IMR-90 (cell line): ENCODE measurements at regions not wholly inside any gene's neighbourhood (a gene's known extent, or its start where the extent isn't known, plus 50 kb on each side); places are given as distances from the start of the nearest gene placed in this dataset.

Experiments used
- ATAC-seq: fragments of 200-7000 bp; cut with Tn5 transposase; 2 replicates; pipeline ENCODE4 v1.9.1; 2020; ENCODE audit warnings: low read depth, mild to moderate bottlenecking, moderate library complexity
- BruUV-seq: library from RNA; stranded (reverse); fragments of 400-500 nt; replicated peaks from 2 replicates; lab custom pipeline; 2021; lab: Mats Ljungman, UMichigan
- CTCF ChIA-PET: fragments of 300-600 bp; formaldehyde crosslinking; extraction: SDS; loops from one replicate; lab custom pipeline; 2021; ENCODE audit warnings: antibody characterized with exemption; lab: Yijun Ruan, JAX
- POLR2A ChIA-PET: fragments of 300-600 bp; sonication (Branson Sonifier 250); formaldehyde crosslinking; loops from one replicate; lab custom pipeline; 2022; ENCODE audit warnings: antibody characterized with exemption; ENCODE audit not compliant: unreplicated experiment; lab: Charles Lee
- DNase-seq: peaks from one replicate; pipeline ENCODE4 v3.0.0; 2013
- H2AFZ ChIP-seq: replicated peaks from 2 replicates; pipeline ENCODE3; 2013; ENCODE audit warnings: low read length, mild to moderate bottlenecking; ENCODE audit not compliant: poor library complexity
- H2AK5ac ChIP-seq: 2 replicates; pipeline ENCODE4 v1.6.1; 2013; ENCODE audit warnings: low read depth, low read length, inconsistent platforms
- H2AK9ac ChIP-seq: replicated peaks from 2 replicates; pipeline ENCODE3; 2013; ENCODE audit warnings: mild to moderate bottlenecking, low read depth, low read length, moderate library complexity; ENCODE audit not compliant: poor library complexity
- H2BK120ac ChIP-seq: 2 replicates; pipeline ENCODE4 v1.6.1; 2013; ENCODE audit warnings: low read depth, low read length, inconsistent platforms
- H2BK15ac ChIP-seq: 3 replicates; pipeline ENCODE4 v1.6.1; 2013; ENCODE audit warnings: low read depth, low read length, inconsistent platforms
- H2BK20ac ChIP-seq: 2 replicates; pipeline ENCODE4 v1.6.1; 2013; ENCODE audit warnings: low read depth, mild to moderate bottlenecking, inconsistent platforms, low read length, moderate library complexity
- H2BK5ac ChIP-seq: 2 replicates; pipeline ENCODE4 v1.6.1; 2013; ENCODE audit warnings: mild to moderate bottlenecking, low read depth, low read length, inconsistent platforms; ENCODE audit not compliant: poor library complexity, severe bottlenecking
- H3K14ac ChIP-seq: replicated peaks from 2 replicates; pipeline ENCODE4 v1.6.1; 2013; ENCODE audit warnings: low read depth, low read length, inconsistent platforms
- H3K18ac ChIP-seq: 2 replicates; pipeline ENCODE4 v1.6.1; 2013; ENCODE audit warnings: low read depth, low read length, control low read depth
- H3K23ac ChIP-seq: 2 replicates; pipeline ENCODE4 v1.6.1; 2013; ENCODE audit warnings: low read depth, low read length, inconsistent platforms
- H3K27ac ChIP-seq: 2 replicates; pipeline ENCODE4 v1.5.1; 2013; ENCODE audit warnings: mild to moderate bottlenecking, control low read depth, low read length; ENCODE audit not compliant: insufficient read depth
- H3K27me3 ChIP-seq: 2 replicates; pipeline ENCODE4 v1.6.1; 2013; ENCODE audit warnings: low read length; ENCODE audit not compliant: control insufficient read depth, insufficient read depth
- H3K36me3 ChIP-seq: 2 replicates; pipeline ENCODE4 v1.6.1; 2013; ENCODE audit warnings: low read length, mixed read lengths; ENCODE audit not compliant: control insufficient read depth, insufficient read depth
- H3K4ac ChIP-seq: 2 replicates; pipeline ENCODE4 v1.6.1; 2013; ENCODE audit warnings: low read depth, low read length, inconsistent platforms
- H3K4me1 ChIP-seq: 2 replicates; pipeline ENCODE4 v1.6.1; 2013; ENCODE audit warnings: low read length, mixed read lengths; ENCODE audit not compliant: control insufficient read depth, insufficient read depth
- H3K4me2 ChIP-seq: 2 replicates; pipeline ENCODE4 v1.6.1; 2013; ENCODE audit warnings: low read depth, mild to moderate bottlenecking, control low read depth, low read length, moderate library complexity
- H3K4me3 ChIP-seq: 2 replicates; pipeline ENCODE4 v1.5.1; 2013; ENCODE audit warnings: low read depth, mild to moderate bottlenecking, control low read depth, low read length, moderate library complexity; ENCODE audit not compliant: insufficient read depth
- H3K56ac ChIP-seq: 2 replicates; pipeline ENCODE4 v1.6.1; 2013; ENCODE audit warnings: low read length, inconsistent platforms; ENCODE audit not compliant: insufficient read depth; ENCODE audit errors: extremely low read depth
- H3K79me1 ChIP-seq, 2 experiments: 2 replicates each; pipeline ENCODE4 v1.6.1; 2013; ENCODE audit warnings: low read length in 2 of 2, inconsistent platforms in 1 of 2, low read depth in 1 of 2
- H3K9ac ChIP-seq: 2 replicates; pipeline ENCODE4 v1.6.1; 2013; ENCODE audit warnings: low read depth, low read length, control low read depth
- H3K9me1 ChIP-seq: 2 replicates; pipeline ENCODE4 v1.6.1; 2013; ENCODE audit warnings: low read length, inconsistent platforms; ENCODE audit not compliant: insufficient read depth
- H3K9me3 ChIP-seq: 2 replicates; pipeline ENCODE4 v1.6.1; 2013; ENCODE audit warnings: low read length; ENCODE audit not compliant: control insufficient read depth, insufficient read depth
- H4K20me1 ChIP-seq: 2 replicates; pipeline ENCODE4 v1.6.1; 2013; ENCODE audit warnings: low read length, inconsistent platforms; ENCODE audit not compliant: insufficient read depth
- H4K5ac ChIP-seq: 2 replicates; pipeline ENCODE4 v1.6.1; 2013; ENCODE audit warnings: mild to moderate bottlenecking, low read depth, low read length, control low read depth
- H4K8ac ChIP-seq, 2 experiments: 2 replicates each; pipeline ENCODE4 v1.6.1; 2013; ENCODE audit warnings: low read depth in 2 of 2, low read length in 2 of 2, control low read depth in 1 of 2, inconsistent platforms in 1 of 2
- H4K91ac ChIP-seq: 2 replicates; pipeline ENCODE4 v1.6.1; 2013; ENCODE audit warnings: low read depth, low read length, inconsistent platforms; ENCODE audit not compliant: insufficient read depth
- CEBPB ChIP-seq: IDR thresholded peaks from 2 replicates; pipeline ENCODE4 v1.6.1; 2012; ENCODE audit warnings: low read depth, low read length, improper control_type of control experiment
- CTCF ChIP-seq: conservative IDR thresholded peaks from 2 replicates; pipeline ENCODE4 v1.5.1; 2012; ENCODE audit warnings: mild to moderate bottlenecking, low read depth, low read length, improper control_type of control experiment
- FOS ChIP-seq: fragments of 150-350 bp; IDR thresholded peaks from 2 replicates; pipeline ENCODE4 v1.6.1; 2016; ENCODE audit warnings: low read depth, low read length
- MAZ ChIP-seq: IDR thresholded peaks from 2 replicates; pipeline ENCODE4 v1.6.1; 2012; ENCODE audit warnings: low read depth, mild to moderate bottlenecking, low read length, improper control_type of control experiment, moderate library complexity, borderline replicate concordance
- MXI1 ChIP-seq: IDR thresholded peaks from 2 replicates; pipeline ENCODE4 v1.6.1; 2012; ENCODE audit warnings: low read depth, mild to moderate bottlenecking, low read length, moderate library complexity, borderline replicate concordance
- NFE2L2 ChIP-seq: fragments of 150-350 bp; IDR thresholded peaks from 2 replicates; pipeline ENCODE4 v1.6.1; 2016; ENCODE audit warnings: low read depth, mild to moderate bottlenecking, low read length
- POLR2A ChIP-seq: IDR thresholded peaks from 2 replicates; pipeline ENCODE4 v1.6.1; 2012; ENCODE audit warnings: mild to moderate bottlenecking, low read depth, low read length
- RAD21 ChIP-seq: IDR thresholded peaks from 2 replicates; pipeline ENCODE4 v1.6.1; 2012; ENCODE audit warnings: low read length, improper control_type of control experiment
- WGBS, 2 experiments: methylation state at CpG; one replicate each; pipeline versions ENCODE4 v1.1.5 to v1.1.7; 2013; ENCODE audit warnings: missing lambda C conversion rate in 2 of 2; ENCODE audit not compliant: insufficient read length in 1 of 2; ENCODE audit errors: extremely low coverage in 2 of 2; 5-methylcytosine and 5-hydroxymethylcytosine counted together
- dilution Hi-C: fragments of 300-500 bp; cut with HindIII; formaldehyde crosslinking; loops from one replicate; pipeline ENCODE4 v1.14.3; 2018; ENCODE audit warnings: low sequenced_read_pairs; ENCODE audit not compliant: unreplicated experiment
- in situ Hi-C: fragments of 300-500 bp; cut with MboI; formaldehyde crosslinking; loops from 3 replicates; pipeline ENCODE4 v1.14.3; 2019; ENCODE audit warnings: low sequenced_read_pairs, inconsistent platforms, mixed read lengths
- intact Hi-C: fragments of 100-400 bp; cut with micrococcal nuclease; formaldehyde crosslinking; loops from 2 replicates; pipeline ENCODE4 v1.10.0; 2022

GRCh38 chr20:55746723-55747122, 258.6 kb downstream of the CBLN4 start:
- WGBS, 2 experiments, result no CpG with 5 or more reads among the region's 1 CpG

More at GRCh38 chr20:55746723-55747122, 258.6 kb downstream of the CBLN4 start:
- H2BK5ac ChIP-seq, result no peak overlapping the region
- H3K9ac ChIP-seq, result no peak overlapping the region
- no peaks in the 10 kb centered on the region for H4K20me1 ChIP-seq
- in situ Hi-C loops (no loop called here), dilution Hi-C loops (no loop called here), intact Hi-C loops (no loop called here)
- CTCF ChIA-PET, result no interaction called here
- no peak overlapping the region for H2BK15ac ChIP-seq
- H3K27ac ChIP-seq, result no peak overlapping the region
- H3K56ac ChIP-seq, result no peak overlapping the region
- BruUV-seq, result no TSS peak
- no peak overlapping the region for H3K4me3 ChIP-seq
- DNase-seq (no peak), ATAC-seq (no peak)
- no peak overlapping the region for H3K14ac ChIP-seq
- peaks cover 8% of the 10 kb centered on the region for H3K9me3 ChIP-seq
- no peaks in the 10 kb centered on the region for H3K4me1 ChIP-seq
- H2AK9ac ChIP-seq, result no peak overlapping the region
- no peak overlapping the region for H3K18ac ChIP-seq
- no peak overlapping the region for H4K8ac ChIP-seq
- H3K79me1 ChIP-seq, result no peaks in the 10 kb centered on the region
- no peak overlapping the region for H3K4ac ChIP-seq
- H3K9me1 ChIP-seq, result no peaks in the 10 kb centered on the region
- no peak overlapping the region for H2AK5ac ChIP-seq
- no peak overlapping the region for H2BK120ac ChIP-seq
- POLR2A ChIA-PET, result no interaction called here
- no peak overlapping the region for H2AFZ ChIP-seq
- no peak overlapping the region for H4K91ac ChIP-seq
- no peak overlapping the region for H3K23ac ChIP-seq
- TF ChIP-seq RAD21 (no peak), NFE2L2 (no peak), FOS (no peak), CEBPB (no peak), POLR2A (no peak), MXI1 (no peak), CTCF (no peak), MAZ (no peak)
- H4K5ac ChIP-seq, result no peak overlapping the region
- H3K27me3 ChIP-seq, result no peaks in the 10 kb centered on the region
- H3K4me2 ChIP-seq, result no peak overlapping the region
- no peak overlapping the region for H2BK20ac ChIP-seq
- H3K36me3 ChIP-seq, result no peaks in the 10 kb centered on the region
